Keratinocyte (primary cell): ENCODE measurements at regions not wholly inside any gene's neighbourhood (a gene's known extent, or its start where the extent isn't known, plus 50 kb on each side); places are given as distances from the start of the nearest gene placed in this dataset.

ENCODE experiments used
- DNase-seq: peaks from one replicate; pipeline ENCODE4 v3.0.0-alpha.2; 2011; ENCODE audit warnings: low read depth, missing footprints, low spot score
- FAIRE-seq: peaks from 2 replicates; lab custom pipeline; 2011; peaks lifted over from hg19 to GRCh38; lab: Jason Lieb, UNC
- H2AFZ ChIP-seq: 2 replicates; pipeline ENCODE4 v1.6.0; 2012; ENCODE audit warnings: low read length, control low read depth, inconsistent platforms; ENCODE audit not compliant: control insufficient read depth
- H3K27ac ChIP-seq: 2 replicates; pipeline ENCODE4 v1.5.1; 2011; ENCODE audit warnings: low read length; ENCODE audit not compliant: control insufficient read depth, insufficient read depth
- H3K27me3 ChIP-seq: 3 replicates; pipeline ENCODE4 v1.6.0; 2011; ENCODE audit warnings: low read length; ENCODE audit not compliant: control insufficient read depth, insufficient read depth; ENCODE audit errors: extremely low read depth
- H3K36me3 ChIP-seq, 2 experiments: 2 replicates in 1 of 2; 3 replicates in 1 of 2; pipeline ENCODE4 v1.5.1; 2011; ENCODE audit warnings: low read length in 2 of 2, mild to moderate bottlenecking in 1 of 2; ENCODE audit not compliant: control insufficient read depth in 2 of 2, insufficient read depth in 2 of 2; ENCODE audit errors: extremely low read depth in 1 of 2
- H3K4me1 ChIP-seq: 3 replicates; pipeline ENCODE4 v1.5.1; 2011; ENCODE audit warnings: low read length; ENCODE audit not compliant: control insufficient read depth, insufficient read depth; ENCODE audit errors: extremely low read depth
- H3K4me2 ChIP-seq: 3 replicates; pipeline ENCODE4 v1.6.0; 2011; ENCODE audit warnings: low read depth, low read length; ENCODE audit not compliant: control insufficient read depth, insufficient read depth; ENCODE audit errors: extremely low read depth
- H3K4me3 ChIP-seq, 3 experiments: fragments of 200-600 bp in 1 of 3; sonication (generic) in 1 of 3; 2 replicates in 2 of 3; 3 replicates in 1 of 3; pipeline ENCODE4 v1.5.1; 2011 to 2016; ENCODE audit warnings: low read length in 3 of 3, mild to moderate bottlenecking in 3 of 3, control low read depth in 2 of 3, inconsistent platforms in 1 of 3, low read depth in 1 of 3, mixed read lengths in 1 of 3, mixed run types in 1 of 3, moderate library complexity in 1 of 3; ENCODE audit not compliant: control insufficient read depth in 2 of 3, insufficient read depth in 2 of 3; ENCODE audit errors: extremely low read depth in 1 of 3
- H3K79me2 ChIP-seq: 2 replicates; pipeline ENCODE4 v1.6.0; 2012; ENCODE audit warnings: low read length; ENCODE audit not compliant: control insufficient read depth, insufficient read depth
- H3K9ac ChIP-seq: 3 replicates; pipeline ENCODE4 v1.6.0; 2011; ENCODE audit warnings: low read length; ENCODE audit not compliant: control insufficient read depth, insufficient read depth; ENCODE audit errors: extremely low read depth
- H3K9me1 ChIP-seq: 3 replicates; pipeline ENCODE4 v1.6.0; 2011; ENCODE audit warnings: low read length; ENCODE audit not compliant: control insufficient read depth, insufficient read depth; ENCODE audit errors: extremely low read depth
- H3K9me3 ChIP-seq: 2 replicates; pipeline ENCODE4 v1.5.1; 2012; ENCODE audit warnings: low read depth, low read length; ENCODE audit not compliant: control insufficient read depth
- H4K20me1 ChIP-seq: 3 replicates; pipeline ENCODE4 v1.6.0; 2011; ENCODE audit warnings: low read length; ENCODE audit not compliant: control insufficient read depth, insufficient read depth; ENCODE audit errors: extremely low read depth
- EZH2 ChIP-seq: IDR thresholded peaks from one replicate; pipeline ENCODE4 v1.6.1; 2012; ENCODE audit warnings: inconsistent platforms, mild to moderate bottlenecking, low read length, moderate library complexity
- dilution Hi-C: fragments of 300-500 bp; cut with MboI; formaldehyde crosslinking; loops from one replicate; pipeline ENCODE4 v1.7.0; 2020; ENCODE audit warnings: low sequenced_read_pairs; ENCODE audit not compliant: extremely low pct_ligation_motif_present
- TF ChIP-seq, protein P1 (sequence below), 3 experiments: IDR thresholded peaks in 1 of 3; conservative IDR thresholded peaks in 1 of 3; optimal IDR thresholded peaks in 1 of 3; 2 replicates in 2 of 3; 3 replicates in 1 of 3; pipeline versions ENCODE3 to v1.5.1; 2011; ENCODE audit warnings: low read length in 3 of 3, mild to moderate bottlenecking in 3 of 3, moderate library complexity in 2 of 3, control low read depth in 1 of 3, inconsistent platforms in 1 of 3; ENCODE audit not compliant: insufficient read depth in 2 of 3; ENCODE audit errors: extremely low read depth in 1 of 3

GRCh38 chr17:77410470-77410869 is 269.7 kb downstream of the SEC14L1 start:
- TF ChIP-seq EZH2: no peak
- TF ChIP-seq, protein P1, sequence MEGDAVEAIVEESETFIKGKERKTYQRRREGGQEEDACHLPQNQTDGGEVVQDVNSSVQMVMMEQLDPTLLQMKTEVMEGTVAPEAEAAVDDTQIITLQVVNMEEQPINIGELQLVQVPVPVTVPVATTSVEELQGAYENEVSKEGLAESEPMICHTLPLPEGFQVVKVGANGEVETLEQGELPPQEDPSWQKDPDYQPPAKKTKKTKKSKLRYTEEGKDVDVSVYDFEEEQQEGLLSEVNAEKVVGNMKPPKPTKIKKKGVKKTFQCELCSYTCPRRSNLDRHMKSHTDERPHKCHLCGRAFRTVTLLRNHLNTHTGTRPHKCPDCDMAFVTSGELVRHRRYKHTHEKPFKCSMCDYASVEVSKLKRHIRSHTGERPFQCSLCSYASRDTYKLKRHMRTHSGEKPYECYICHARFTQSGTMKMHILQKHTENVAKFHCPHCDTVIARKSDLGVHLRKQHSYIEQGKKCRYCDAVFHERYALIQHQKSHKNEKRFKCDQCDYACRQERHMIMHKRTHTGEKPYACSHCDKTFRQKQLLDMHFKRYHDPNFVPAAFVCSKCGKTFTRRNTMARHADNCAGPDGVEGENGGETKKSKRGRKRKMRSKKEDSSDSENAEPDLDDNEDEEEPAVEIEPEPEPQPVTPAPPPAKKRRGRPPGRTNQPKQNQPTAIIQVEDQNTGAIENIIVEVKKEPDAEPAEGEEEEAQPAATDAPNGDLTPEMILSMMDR (optimal IDR thresholded peaks at IDR 0.05 in 1 of 3, IDR thresholded peaks at IDR 0.05 in 1 of 3, conservative IDR thresholded peaks at IDR 0.05 in 1 of 3; ENCODE audit: extremely low read depth in 1 of 3, insufficient read depth in 2 of 3, low read length in 3 of 3): no peak

DNA sequence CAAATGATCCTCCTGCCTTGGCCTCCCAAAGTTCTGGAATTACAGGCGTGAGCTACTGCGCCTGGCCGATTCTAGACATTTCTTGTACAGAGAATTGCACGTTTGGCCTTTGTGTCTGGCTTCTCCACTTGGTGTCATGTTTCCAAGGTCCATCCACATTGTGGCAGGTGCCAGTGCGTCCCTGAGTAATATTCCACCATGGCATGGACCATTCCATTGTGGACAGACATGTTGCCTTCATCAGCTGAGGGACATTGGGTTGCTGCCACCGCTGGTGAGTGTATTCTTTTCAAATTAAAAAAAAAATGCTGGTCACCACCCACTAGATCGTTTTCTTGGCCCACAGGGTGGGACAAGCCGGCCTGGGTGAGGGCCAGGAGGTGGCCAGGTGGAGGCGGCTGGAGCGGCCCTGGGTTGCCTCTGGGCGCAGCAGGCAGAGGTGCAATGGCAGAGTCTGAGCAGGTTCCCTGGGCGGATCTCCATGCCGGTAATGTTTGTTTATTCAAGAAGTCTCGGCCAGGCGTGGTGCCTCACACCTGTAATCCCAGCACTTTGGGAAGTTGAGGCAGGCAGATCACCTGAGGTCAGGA is 274.1 kb downstream of the SEC14L1 start:
- H3K27ac ChIP-seq: no peak overlapping the region
- no peaks in the 10 kb centered on the region for H3K27me3 ChIP-seq
- H4K20me1 ChIP-seq: peaks cover 12% of the 10 kb centered on the region
- DNase-seq (no peak), FAIRE-seq (no peak)
- peaks cover 19 to 26% of the 10 kb centered on the region in 2 experiments for H3K36me3 ChIP-seq
- H3K79me2 ChIP-seq: peaks cover 66% of the 10 kb centered on the region
- H3K4me2 ChIP-seq: no peak overlapping the region
- H3K4me1 ChIP-seq: peaks cover 29% of the 10 kb centered on the region
- dilution Hi-C loops: no loop called here
- no peaks in the 10 kb centered on the region for H3K9me3 ChIP-seq
- TF ChIP-seq, protein P1 (optimal IDR thresholded peaks at IDR 0.05 in 1 of 3, IDR thresholded peaks at IDR 0.05 in 1 of 3, conservative IDR thresholded peaks at IDR 0.05 in 1 of 3; ENCODE audit: extremely low read depth in 1 of 3, insufficient read depth in 2 of 3, low read length in 3 of 3): no peak
- no peak for TF ChIP-seq EZH2
- H3K9me1 ChIP-seq: peaks cover 8% of the 10 kb centered on the region
- H3K9ac ChIP-seq: no peak overlapping the region
- H2AFZ ChIP-seq: no peak overlapping the region
- no peak overlapping the region for H3K4me3 ChIP-seq

More at GRCh38 chr17:77410470-77410869, 269.7 kb downstream of the SEC14L1 start:
- H3K79me2 ChIP-seq: peaks cover 60% of the 10 kb centered on the region
- peaks cover 6% of the 10 kb centered on the region for H4K20me1 ChIP-seq
- H3K4me3 ChIP-seq: no peak overlapping the region
- dilution Hi-C loops: no loop called here
- H3K4me1 ChIP-seq: peaks cover 40% of the 10 kb centered on the region
- FAIRE-seq (no peak), DNase-seq (no peak)
- H3K27ac ChIP-seq: no peak overlapping the region
- peaks cover 5 to 7% of the 10 kb centered on the region in 2 experiments for H3K36me3 ChIP-seq
- no peak overlapping the region for H3K4me2 ChIP-seq
- H3K9me3 ChIP-seq: no peaks in the 10 kb centered on the region
- H2AFZ ChIP-seq: no peak overlapping the region
- no peaks in the 10 kb centered on the region for H3K27me3 ChIP-seq
- peaks cover 10% of the 10 kb centered on the region for H3K9me1 ChIP-seq
- no peak overlapping the region for H3K9ac ChIP-seq
